Dermis blood vessel endothelial cell (primary cell): ENCODE measurements at regions not wholly inside any gene's neighbourhood (a gene's known extent, or its start where the extent isn't known, plus 50 kb on each side); places are given as distances from the start of the nearest gene placed in this dataset.

Experiments
- DNase-seq: peaks from one replicate; pipeline ENCODE4 v3.0.0; 2010

GRCh38 chr2:220181165-220181564 lies 553.7 kb downstream of the SLC4A3 start:
- DNase-seq: no peak

- no peak for DNase-seq
Observed at GRCh38 chr2:220182790-220183189, 555.4 kb downstream of the SLC4A3 start.

- DNase-seq: no peak
Observed at GRCh38 chr2:220185766-220186305, 558.4 kb downstream of the SLC4A3 start.

GRCh38 chr2:220188031-220188430 lies 560.6 kb downstream of the SLC4A3 start:
- no peak for DNase-seq

- DNase-seq: no peak
Observed at GRCh38 chr2:220191031-220191430, 563.6 kb downstream of the SLC4A3 start.

- no peak for DNase-seq
Observed at GRCh38 chr2:220191737-220192136, 564.3 kb downstream of the SLC4A3 start.

GRCh38 chr2:220192994-220193753 lies 565.7 kb downstream of the SLC4A3 start:
- DNase-seq: no peak

- DNase-seq: no peak
Observed at GRCh38 chr2:220194630-220195584, 567.5 kb downstream of the SLC4A3 start.

- DNase-seq: no peak
Observed at GRCh38 chr2:220198896-220199295, 571.5 kb downstream of the SLC4A3 start.

GRCh38 chr2:220202066-220202465 lies 574.6 kb downstream of the SLC4A3 start:
- no peak for DNase-seq

GRCh38 chr2:220209093-220209492 lies 581.7 kb downstream of the SLC4A3 start:
- DNase-seq: no peak

GRCh38 chr2:220209751-220210150 lies 582.3 kb downstream of the SLC4A3 start:
- DNase-seq: no peak

GRCh38 chr2:220212296-220213080 lies 585.1 kb downstream of the SLC4A3 start:
- no peak for DNase-seq

GRCh38 chr2:220215785-220216184 lies 588.4 kb downstream of the SLC4A3 start:
- no peak for DNase-seq

- no peak for DNase-seq
Observed at GRCh38 chr2:220219371-220219770, 591.9 kb downstream of the SLC4A3 start.

GRCh38 chr2:220220009-220220408 lies 592.6 kb downstream of the SLC4A3 start:
- no peak for DNase-seq

GRCh38 chr2:220221992-220222391 lies 594.6 kb downstream of the SLC4A3 start:
- DNase-seq: no peak

GRCh38 chr2:220224691-220225543 lies 597.5 kb downstream of the SLC4A3 start:
- no peak for DNase-seq

GRCh38 chr2:220226076-220226475 lies 598.6 kb downstream of the SLC4A3 start:
- DNase-seq: no peak

- no peak for DNase-seq
Observed at GRCh38 chr2:220226546-220226945, 599.1 kb downstream of the SLC4A3 start.

GRCh38 chr2:220227266-220227920 lies 600.0 kb downstream of the SLC4A3 start:
- DNase-seq: no peak
